GM03348 (cell line): ENCODE measurements at regions not wholly inside any gene's neighbourhood (a gene's known extent, or its start where the extent isn't known, plus 50 kb on each side); places are given as distances from the start of the nearest gene placed in this dataset.
A peak's percentile ranks its signal among the peaks of the same experiment; 100 is the strongest.

Experiments
- DNase-seq: peaks from one replicate; pipeline ENCODE4 v3.0.0; 2012; ENCODE audit warnings: low spot score

GRCh38 chr10:107442035-107442505 lies 277.6 kb upstream of the SORCS1 start:
- peak; percentile 55 for DNase-seq

GRCh38 chr10:107440741-107441140 lies 276.2 kb upstream of the SORCS1 start:
- no peak for DNase-seq

- no peak for DNase-seq
Measured at GRCh38 chr10:107437921-107438320, 273.4 kb upstream of the SORCS1 start.

- DNase-seq, result no peak
Measured at GRCh38 chr10:107436568-107436967, 272.1 kb upstream of the SORCS1 start.

- no peak for DNase-seq
Measured at GRCh38 chr10:107434854-107435253, 270.3 kb upstream of the SORCS1 start.

- DNase-seq, result no peak
Measured at GRCh38 chr10:107434201-107434600, 269.7 kb upstream of the SORCS1 start.

- no peak for DNase-seq
Measured at GRCh38 chr10:107433605-107434004, 269.1 kb upstream of the SORCS1 start.

- DNase-seq, result no peak
Measured at GRCh38 chr10:107430446-107430845, 265.9 kb upstream of the SORCS1 start.

- no peak for DNase-seq
Measured at GRCh38 chr10:107427016-107427415, 262.5 kb upstream of the SORCS1 start.

- no peak for DNase-seq
Measured at GRCh38 chr10:107425931-107426553, 261.5 kb upstream of the SORCS1 start.

- no peak for DNase-seq
Measured at GRCh38 chr10:107424628-107425027, 260.1 kb upstream of the SORCS1 start.

GRCh38 chr10:107423903-107424302 lies 259.4 kb upstream of the SORCS1 start:
- DNase-seq, result no peak

- DNase-seq, result no peak
Measured at GRCh38 chr10:107422681-107423080, 258.2 kb upstream of the SORCS1 start.

- DNase-seq, result no peak
Measured at GRCh38 chr10:107420196-107420595, 255.7 kb upstream of the SORCS1 start.

- no peak for DNase-seq
Measured at GRCh38 chr10:107418085-107418806, 253.7 kb upstream of the SORCS1 start.

- no peak for DNase-seq
Measured at GRCh38 chr10:107417446-107417845, 252.9 kb upstream of the SORCS1 start.

GRCh38 chr10:107415446-107415845 lies 250.9 kb upstream of the SORCS1 start:
- no peak for DNase-seq

- no peak for DNase-seq
Measured at GRCh38 chr10:107413971-107414370, 249.5 kb upstream of the SORCS1 start.

- peak; percentile 43 for DNase-seq
Measured at GRCh38 chr10:107409522-107409921, 245.0 kb upstream of the SORCS1 start.

GRCh38 chr10:107398115-107398514 lies 233.6 kb upstream of the SORCS1 start:
- DNase-seq, result no peak

GRCh38 chr10:107391901-107392300 lies 227.4 kb upstream of the SORCS1 start:
- DNase-seq, result no peak

GRCh38 chr10:107390563-107390962 lies 226.1 kb upstream of the SORCS1 start:
- DNase-seq, result no peak

- DNase-seq, result no peak
Measured at GRCh38 chr10:107383357-107383756, 218.9 kb upstream of the SORCS1 start.

- DNase-seq, result no peak
Measured at GRCh38 chr10:107379601-107380000, 215.1 kb upstream of the SORCS1 start.
